Umbilical cord (tissue), 1 donor: ENCODE measurements at regions not wholly inside any gene's neighbourhood (a gene's known extent, or its start where the extent isn't known, plus 50 kb on each side); places are given as distances from the start of the nearest gene placed in this dataset.
A peak's percentile ranks its signal among the peaks of the same experiment; 100 is the strongest.

ENCODE experiments used
- DNase-seq: peaks from one replicate; pipeline ENCODE4 v3.0.0-alpha.2; 2015; ENCODE audit warnings: low spot score

DNA sequence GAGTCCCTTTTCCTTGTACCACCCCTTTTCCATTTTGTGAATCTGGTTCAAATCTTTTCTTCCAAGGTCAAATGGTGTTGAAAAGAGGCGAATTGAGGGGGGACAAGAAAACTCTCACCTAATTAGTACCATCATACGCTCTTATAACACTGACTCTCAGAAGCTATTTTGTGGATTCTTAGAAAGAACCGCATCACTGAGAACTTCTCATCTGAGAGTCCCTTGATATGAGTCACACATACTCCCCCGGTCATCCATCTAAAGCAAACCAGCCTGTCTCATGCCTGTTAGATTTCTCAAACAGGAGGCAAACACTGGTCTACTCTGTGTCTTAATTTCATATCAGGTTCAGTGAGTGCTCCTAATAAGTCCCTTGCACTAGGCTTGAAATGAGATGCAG lies 76.5 kb upstream of the SPRED1 start:
- DNase-seq = no peak

DNA sequence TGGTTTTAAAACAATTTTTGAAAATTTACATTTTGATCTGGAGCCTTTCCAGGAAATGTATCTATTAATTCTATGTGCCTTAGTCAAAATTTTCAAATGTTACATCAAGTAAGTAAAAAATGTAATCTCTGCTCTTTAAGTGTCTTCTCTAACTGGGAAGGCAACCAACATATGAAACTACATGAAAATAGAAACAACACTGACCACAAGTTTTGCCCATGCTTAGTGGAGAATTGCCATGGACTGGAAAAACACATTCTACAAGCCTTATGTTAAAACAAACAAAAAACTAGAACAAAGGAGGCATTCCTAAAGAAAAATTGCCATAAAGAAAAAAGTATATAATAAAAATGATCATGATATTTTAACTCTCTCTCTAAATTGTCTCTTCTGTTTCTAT lies 75.9 kb upstream of the SPRED1 start:
- DNase-seq = no peak

DNA sequence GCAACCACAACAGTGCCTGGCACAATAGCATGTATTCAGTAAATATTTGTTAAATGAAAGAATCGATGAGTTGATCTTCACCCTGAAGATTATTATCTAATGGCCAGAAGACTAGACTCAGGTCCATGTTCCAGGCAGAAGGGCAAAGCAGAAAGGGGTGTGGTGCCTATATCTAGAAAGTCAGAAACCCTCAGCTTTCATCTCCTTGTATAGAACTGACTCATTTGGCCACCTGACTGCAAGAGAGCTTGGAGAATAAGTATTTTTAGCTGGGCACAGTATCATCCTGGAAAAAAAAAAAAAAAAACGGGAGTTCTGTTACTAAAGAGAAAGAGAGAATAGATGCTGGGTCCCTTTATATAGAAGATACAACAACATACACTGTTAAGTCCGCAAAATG lies 69.7 kb upstream of the SPRED1 start:
- DNase-seq = peak; percentile 31

DNA sequence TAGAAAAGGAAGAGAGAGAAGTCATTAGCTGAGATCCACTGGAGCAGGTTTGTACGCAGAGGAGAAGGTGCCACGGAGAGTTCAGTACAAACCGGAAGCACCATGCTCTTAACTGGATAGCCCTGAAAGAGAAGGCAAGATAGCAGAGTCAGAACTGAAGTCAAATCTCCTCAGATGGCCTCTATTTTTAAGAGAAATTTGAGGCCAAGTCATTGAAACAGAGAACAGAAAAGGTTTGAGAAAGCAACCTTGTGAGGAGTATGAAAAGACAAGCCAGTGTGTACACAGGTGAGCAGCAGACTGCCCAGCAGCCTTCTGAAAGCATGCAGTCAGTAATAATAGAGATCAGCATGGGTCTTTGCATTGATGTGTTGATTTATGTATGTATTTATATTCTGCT lies 66.1 kb upstream of the SPRED1 start:
- no peak for DNase-seq

DNA sequence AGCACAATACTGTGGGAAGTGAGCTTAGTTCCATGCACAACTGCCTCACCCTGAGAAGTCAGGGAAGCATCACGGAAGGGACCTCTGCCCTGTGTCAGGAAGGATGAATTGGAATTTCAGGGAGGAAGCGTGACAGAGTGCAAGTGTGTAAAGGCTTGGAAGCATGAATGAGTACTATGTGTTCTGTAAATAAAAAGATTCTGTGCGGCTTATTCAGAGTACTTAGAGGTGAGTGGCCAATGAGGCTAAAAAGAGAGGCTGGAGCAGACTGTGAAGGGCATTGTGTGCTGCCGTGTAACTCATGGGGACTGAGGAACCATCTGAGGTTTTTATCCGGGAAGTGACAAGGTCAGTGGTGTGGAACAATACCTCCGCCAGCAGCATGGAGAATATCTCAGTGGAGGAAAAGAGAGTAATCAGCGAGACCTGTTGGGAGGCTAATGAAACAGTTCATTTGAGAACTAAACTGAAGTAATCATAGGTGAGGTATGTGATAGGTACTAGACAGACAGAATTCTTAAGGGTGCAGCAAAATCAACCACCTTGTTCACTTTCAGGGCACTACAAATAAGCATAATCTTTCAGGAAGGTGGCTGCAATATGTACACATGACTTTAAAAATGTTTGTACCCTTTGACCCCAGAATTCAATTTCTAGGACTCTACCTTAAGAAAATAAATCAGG lies 64.9 kb upstream of the SPRED1 start:
- no peak for DNase-seq

DNA sequence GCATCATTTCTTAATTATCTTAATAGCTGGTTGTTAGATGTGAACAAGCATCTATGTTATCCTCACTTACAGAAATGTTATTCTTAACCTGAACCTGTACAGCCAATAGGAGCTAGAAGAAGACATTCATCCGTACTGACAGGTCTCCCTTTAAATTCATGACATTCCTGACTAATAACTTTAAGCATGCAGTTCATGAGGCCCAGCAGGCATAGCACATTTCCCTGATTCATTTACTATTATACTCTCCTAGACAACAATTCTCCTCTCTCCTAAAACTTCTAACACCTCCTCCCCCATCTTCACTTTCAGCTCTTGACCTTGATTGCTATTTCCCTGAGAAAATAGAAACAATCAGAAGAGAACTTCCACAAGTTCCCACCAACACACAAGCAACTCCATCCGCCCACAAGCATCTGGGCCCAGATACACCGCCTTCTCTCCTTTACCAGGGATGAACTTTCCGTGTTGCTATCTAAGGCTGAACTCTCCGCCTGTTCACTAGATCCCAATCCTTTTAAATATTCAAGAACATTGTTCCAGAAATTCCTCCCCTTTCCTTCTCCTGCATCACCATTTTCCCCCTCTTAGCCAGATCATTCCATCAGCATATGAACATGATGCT lies 62.9 kb upstream of the SPRED1 start:
- DNase-seq = no peak

DNA sequence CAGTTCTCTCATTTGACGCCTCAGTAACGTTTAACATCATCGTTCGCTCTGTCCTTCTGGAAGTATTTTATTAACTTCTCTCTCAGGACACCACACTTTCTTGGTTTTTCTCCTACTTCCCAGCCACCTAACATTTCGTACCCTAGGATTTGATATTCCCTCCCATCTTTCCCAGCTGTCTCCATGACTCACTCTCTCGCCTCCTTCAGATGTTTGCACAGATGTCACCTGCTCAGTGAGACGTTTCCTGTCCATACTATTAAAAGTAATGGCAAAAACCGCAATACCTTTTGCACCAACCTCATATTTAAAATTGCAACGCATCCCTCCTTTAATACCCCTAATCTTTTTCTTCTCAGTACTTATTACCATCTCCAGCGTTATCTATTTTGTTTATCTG lies 62.1 kb upstream of the SPRED1 start:
- DNase-seq = no peak

DNA sequence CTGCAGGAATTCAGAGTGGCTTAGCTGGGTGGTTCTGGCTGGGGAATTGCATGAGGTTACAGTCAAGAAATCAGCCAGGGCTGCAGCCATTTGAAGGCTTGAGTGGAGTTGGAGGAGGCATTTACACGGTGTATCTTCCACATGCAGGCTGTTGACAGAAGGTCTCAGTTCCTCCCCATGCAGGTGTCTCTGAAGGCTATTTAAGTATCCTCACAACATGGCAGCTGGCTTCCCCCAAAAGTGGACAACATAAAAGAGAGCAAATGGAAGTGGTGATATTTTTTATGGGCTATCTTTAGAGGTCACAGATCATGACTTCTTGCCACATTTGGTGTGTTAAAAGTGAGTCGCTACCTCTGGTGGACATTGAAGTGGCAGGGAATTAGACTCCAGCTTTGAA lies 60.1 kb upstream of the SPRED1 start:
- no peak for DNase-seq

DNA sequence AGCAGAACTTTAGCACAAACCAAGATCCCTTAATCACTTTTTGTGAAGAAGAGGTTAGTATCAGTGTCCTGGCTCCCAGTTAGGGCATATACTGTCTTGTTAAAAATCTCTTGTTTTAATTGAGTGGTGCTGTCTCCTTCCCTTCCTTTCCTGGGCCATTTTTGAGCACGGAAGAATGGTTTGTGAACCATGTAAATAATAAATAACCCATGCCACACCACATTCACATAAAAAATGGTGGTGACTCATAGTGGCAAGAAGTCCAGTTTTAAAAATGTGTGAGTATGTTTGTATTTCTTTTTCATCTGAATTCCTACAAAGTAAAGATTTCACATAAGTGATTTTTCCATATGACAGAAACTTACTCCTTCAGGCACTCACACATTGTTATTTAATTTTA lies 59.1 kb upstream of the SPRED1 start:
- DNase-seq = no peak

DNA sequence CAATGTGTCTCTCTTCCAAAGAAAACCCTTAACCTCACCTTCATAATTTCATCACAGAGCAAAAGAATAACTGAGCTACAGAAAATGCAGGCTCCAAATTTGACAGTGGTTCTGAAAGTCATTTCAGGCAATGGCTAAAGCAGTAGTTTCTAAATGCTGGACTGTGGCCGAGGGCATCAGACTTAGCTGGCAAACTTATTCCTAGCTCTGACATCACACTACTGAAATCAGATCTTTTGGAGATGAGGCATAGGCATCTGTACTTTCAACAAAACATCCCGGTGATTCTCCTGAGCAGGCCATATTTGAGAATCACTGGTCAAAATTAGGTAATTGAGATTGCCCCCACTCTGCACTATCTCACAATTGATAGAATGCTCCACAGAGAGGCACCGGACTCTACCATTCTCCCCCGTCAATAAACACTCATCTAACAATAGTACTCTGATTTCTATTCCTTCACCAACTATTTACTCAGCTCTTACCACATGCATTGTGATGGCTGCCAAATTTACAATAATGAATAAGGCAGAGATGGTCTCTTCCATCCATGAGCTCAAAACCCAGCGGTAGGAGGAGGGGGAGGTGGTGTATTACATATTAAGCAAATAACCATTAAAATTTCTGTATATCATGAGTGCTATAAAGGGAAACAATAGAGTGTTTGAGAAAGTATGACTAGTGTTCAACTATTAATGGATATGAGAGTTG lies 57.3 kb upstream of the SPRED1 start:
- no peak for DNase-seq

DNA sequence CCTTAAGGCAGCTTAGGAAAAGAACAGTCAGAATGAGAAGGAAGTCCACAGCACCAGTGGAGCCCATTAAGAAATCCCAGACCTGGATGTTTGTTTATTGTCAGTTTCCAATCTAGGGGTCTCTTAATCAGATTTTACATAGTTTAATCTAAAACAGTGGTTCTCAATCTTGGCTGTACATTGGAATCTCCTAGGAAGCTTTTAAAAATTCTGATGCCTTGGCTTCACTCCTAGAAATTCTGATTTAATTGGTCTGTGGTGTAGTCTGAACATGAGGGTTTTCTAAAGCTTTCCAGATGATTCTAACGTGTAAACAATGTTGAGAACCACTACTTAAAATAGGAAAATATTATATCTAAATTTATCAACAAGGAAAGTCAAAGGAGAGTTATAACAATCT lies 56.6 kb upstream of the SPRED1 start:
- no peak for DNase-seq

DNA sequence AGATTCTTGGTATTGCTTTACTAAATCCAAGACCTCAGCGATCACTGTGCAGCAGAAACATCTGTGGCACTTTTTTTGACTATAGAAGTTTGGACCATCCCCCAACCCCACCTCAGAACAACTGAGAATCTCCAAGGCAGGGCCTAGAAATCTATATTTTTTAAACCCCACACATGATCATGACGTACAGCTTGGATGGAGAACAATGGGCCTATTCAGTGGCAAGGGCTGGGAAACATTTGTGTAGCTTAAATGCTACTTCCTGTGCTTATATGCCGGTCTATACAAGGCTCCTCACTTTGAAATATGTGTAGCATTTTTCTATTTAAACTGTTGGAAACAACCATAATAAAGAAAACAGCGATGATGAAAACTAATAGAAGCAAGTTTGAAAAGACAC lies 55.1 kb upstream of the SPRED1 start:
- DNase-seq = no peak

DNA sequence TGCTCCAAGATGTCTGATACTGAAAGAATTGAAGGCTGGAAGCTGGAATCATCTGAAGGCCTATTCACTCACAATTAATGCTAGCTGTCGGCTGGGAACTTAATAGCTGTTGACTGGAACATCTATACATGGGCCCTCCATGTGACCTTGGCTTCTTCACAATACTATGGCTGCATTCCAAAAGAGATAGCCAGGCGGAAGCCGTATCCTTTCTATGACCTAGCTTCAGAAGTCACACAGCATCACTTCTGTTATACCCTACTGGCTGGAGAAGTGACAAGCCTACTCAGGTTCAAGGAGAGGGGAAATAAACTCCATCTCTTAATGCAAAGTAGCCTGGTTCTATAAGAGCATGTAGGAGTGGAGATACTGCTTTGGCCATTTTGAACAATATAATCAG lies 50.9 kb upstream of the SPRED1 start:
- no peak for DNase-seq

DNA sequence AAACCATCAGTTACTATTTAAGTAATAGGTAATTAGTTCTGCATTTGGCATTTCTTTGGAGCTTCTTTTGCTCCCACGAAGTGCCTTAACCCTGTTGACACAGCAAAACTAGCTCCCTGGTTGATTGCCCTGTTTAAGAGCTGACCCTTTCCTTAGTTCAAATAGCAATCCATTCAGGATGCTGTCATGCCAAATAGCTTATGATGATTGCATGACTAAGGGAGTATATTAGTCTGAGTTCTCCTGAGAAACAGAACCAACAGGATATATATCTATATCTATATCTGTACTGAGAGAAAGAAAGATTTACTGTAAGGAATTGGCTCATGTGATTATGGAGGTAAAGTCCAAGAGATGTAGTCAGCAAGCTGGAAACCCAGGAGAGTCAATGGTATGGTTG lies 50.3 kb upstream of the SPRED1 start:
- DNase-seq = no peak
